ENCODE measurements at regions not wholly inside any gene's neighbourhood (a gene's known extent, or its start where the extent isn't known, plus 50 kb on each side); places are given as distances from the start of the nearest gene placed in this dataset.

DNA sequence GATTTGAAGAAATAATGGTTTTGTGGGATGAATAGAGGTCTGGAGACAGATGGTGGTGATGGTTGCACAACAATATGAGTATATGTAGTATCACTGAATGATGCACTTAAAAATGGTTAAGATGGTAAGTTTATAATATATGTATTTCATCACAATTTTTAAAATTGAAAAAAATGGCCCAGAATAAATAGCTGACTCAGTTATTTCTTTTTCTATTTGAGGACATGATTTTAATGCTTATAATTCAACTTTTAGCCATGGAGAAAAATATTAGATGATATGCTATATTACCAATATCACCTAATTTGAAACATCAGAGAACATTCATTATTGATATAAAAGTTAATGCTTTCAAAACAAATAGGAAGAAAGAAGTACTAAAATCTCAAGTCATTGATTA is 339.8 kb upstream of the LINC00305 start:
- TF ChIP-seq, protein P1, sequence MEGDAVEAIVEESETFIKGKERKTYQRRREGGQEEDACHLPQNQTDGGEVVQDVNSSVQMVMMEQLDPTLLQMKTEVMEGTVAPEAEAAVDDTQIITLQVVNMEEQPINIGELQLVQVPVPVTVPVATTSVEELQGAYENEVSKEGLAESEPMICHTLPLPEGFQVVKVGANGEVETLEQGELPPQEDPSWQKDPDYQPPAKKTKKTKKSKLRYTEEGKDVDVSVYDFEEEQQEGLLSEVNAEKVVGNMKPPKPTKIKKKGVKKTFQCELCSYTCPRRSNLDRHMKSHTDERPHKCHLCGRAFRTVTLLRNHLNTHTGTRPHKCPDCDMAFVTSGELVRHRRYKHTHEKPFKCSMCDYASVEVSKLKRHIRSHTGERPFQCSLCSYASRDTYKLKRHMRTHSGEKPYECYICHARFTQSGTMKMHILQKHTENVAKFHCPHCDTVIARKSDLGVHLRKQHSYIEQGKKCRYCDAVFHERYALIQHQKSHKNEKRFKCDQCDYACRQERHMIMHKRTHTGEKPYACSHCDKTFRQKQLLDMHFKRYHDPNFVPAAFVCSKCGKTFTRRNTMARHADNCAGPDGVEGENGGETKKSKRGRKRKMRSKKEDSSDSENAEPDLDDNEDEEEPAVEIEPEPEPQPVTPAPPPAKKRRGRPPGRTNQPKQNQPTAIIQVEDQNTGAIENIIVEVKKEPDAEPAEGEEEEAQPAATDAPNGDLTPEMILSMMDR (IDR thresholded peaks at IDR 0.05; ENCODE audit: borderline replicate concordance, extremely low read depth, low read length, poor library complexity, severe bottlenecking), result no peak
- no peak for TF ChIP-seq EZH2 (IDR thresholded peaks at IDR 0.05; ENCODE audit: borderline replicate concordance, low read depth, low read length, severe bottlenecking)
- DNase-seq (no peak), ATAC-seq (ENCODE audit: insufficient read depth, low read depth) (no peak)
- no peaks in the 10 kb centered on the region for H3K9me3 ChIP-seq (ENCODE audit: insufficient read depth, low read length, severe bottlenecking)
- H3K36me3 ChIP-seq (ENCODE audit: insufficient read depth, low read length), result no peaks in the 10 kb centered on the region
- no peaks in the 10 kb centered on the region for H3K27me3 ChIP-seq (ENCODE audit: insufficient read depth, low read length, poor library complexity)
- H3K4me2 ChIP-seq (ENCODE audit: insufficient read depth, low read length), result no peak overlapping the region
- H2AFZ ChIP-seq (ENCODE audit: low read depth, low read length), result no peak overlapping the region
- no peak overlapping the region for H3K27ac ChIP-seq (ENCODE audit: low read length)
- no peak overlapping the region for H3K9ac ChIP-seq (ENCODE audit: low read depth, low read length)
- H3K4me1 ChIP-seq (ENCODE audit: insufficient read depth, low read length), result no peaks in the 10 kb centered on the region
- no peaks in the 10 kb centered on the region for H3K79me2 ChIP-seq (ENCODE audit: insufficient read depth, low read length)
- H4K20me1 ChIP-seq (ENCODE audit: insufficient read depth, low read length), result no peaks in the 10 kb centered on the region
- H3K4me3 ChIP-seq (ENCODE audit: low read depth in 1 of 2, low read length in 2 of 2), result no peak overlapping the region

DNA sequence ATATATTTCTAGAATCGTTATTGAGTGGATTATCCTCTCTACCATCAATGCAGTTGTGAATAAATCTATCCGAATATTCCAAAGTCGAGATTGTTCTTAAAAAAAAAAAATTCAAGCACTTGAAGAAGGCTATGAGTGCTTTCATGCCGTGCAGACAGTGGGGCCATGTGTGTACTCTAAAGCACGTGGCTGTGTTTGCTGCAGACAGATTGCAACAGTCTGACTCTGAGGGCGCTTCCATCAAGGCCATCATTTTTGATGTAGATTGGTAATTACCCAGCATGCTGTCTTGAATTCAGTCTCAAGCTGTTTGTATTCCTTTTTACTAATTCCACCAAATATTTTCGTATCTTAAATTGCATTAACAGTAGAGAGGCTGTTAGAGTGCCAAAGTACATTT is 325.9 kb upstream of the LINC00305 start:
- H3K36me3 ChIP-seq (ENCODE audit: insufficient read depth, low read length), result no peaks in the 10 kb centered on the region
- no peak for ATAC-seq (ENCODE audit: insufficient read depth, low read depth)
- H3K27ac ChIP-seq (ENCODE audit: low read length), result no peak overlapping the region
- no peak overlapping the region for H3K9ac ChIP-seq (ENCODE audit: low read depth, low read length)
- no peak overlapping the region for H3K4me2 ChIP-seq (ENCODE audit: insufficient read depth, low read length)
- no peaks in the 10 kb centered on the region for H3K9me3 ChIP-seq (ENCODE audit: insufficient read depth, low read length, severe bottlenecking)
- H3K27me3 ChIP-seq (ENCODE audit: insufficient read depth, low read length, poor library complexity), result no peaks in the 10 kb centered on the region
- TF ChIP-seq, protein P1 (IDR thresholded peaks at IDR 0.05; ENCODE audit: borderline replicate concordance, extremely low read depth, low read length, poor library complexity, severe bottlenecking), result no peak
- no peak overlapping the region for H2AFZ ChIP-seq (ENCODE audit: low read depth, low read length)
- no peak for DNase-seq
- no peaks in the 10 kb centered on the region for H3K4me1 ChIP-seq (ENCODE audit: insufficient read depth, low read length)
- H3K79me2 ChIP-seq (ENCODE audit: insufficient read depth, low read length), result no peaks in the 10 kb centered on the region
- no peak overlapping the region for H3K4me3 ChIP-seq (ENCODE audit: low read depth in 1 of 2, low read length in 2 of 2)
- H4K20me1 ChIP-seq (ENCODE audit: insufficient read depth, low read length), result no peaks in the 10 kb centered on the region

DNA sequence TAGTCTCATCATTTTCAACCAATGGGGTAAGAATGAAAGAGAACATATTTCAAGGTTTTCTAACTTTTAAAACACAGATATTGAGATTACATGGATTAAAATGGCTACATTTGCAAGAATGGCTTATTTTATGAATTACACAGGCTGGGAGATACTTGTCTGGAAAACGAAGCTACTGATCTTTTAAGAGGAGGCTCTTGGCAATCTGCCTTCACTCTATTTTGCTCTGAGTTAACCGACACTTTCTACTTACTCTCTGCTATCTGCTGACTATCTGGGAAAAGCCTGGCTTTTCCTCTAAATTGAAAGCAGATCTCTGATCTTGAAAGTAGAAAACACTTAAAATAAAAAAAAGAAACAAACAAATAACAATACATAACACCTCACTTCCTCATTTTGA is 325.4 kb upstream of the LINC00305 start:
- no peaks in the 10 kb centered on the region for H4K20me1 ChIP-seq (ENCODE audit: insufficient read depth, low read length)
- H3K9me3 ChIP-seq (ENCODE audit: insufficient read depth, low read length, severe bottlenecking), result no peaks in the 10 kb centered on the region
- no peak overlapping the region for H3K27ac ChIP-seq (ENCODE audit: low read length)
- no peak overlapping the region for H3K9ac ChIP-seq (ENCODE audit: low read depth, low read length)
- DNase-seq (no peak), ATAC-seq (ENCODE audit: insufficient read depth, low read depth) (no peak)
- no peak for TF ChIP-seq EZH2 (IDR thresholded peaks at IDR 0.05; ENCODE audit: borderline replicate concordance, low read depth, low read length, severe bottlenecking)
- TF ChIP-seq, protein P1 (IDR thresholded peaks at IDR 0.05; ENCODE audit: borderline replicate concordance, extremely low read depth, low read length, poor library complexity, severe bottlenecking), result no peak
- H3K36me3 ChIP-seq (ENCODE audit: insufficient read depth, low read length), result no peaks in the 10 kb centered on the region
- H3K4me1 ChIP-seq (ENCODE audit: insufficient read depth, low read length), result no peaks in the 10 kb centered on the region
- H3K4me2 ChIP-seq (ENCODE audit: insufficient read depth, low read length), result no peak overlapping the region
- no peak overlapping the region for H3K4me3 ChIP-seq (ENCODE audit: low read depth in 1 of 2, low read length in 2 of 2)
- H3K27me3 ChIP-seq (ENCODE audit: insufficient read depth, low read length, poor library complexity), result no peaks in the 10 kb centered on the region
- no peak overlapping the region for H2AFZ ChIP-seq (ENCODE audit: low read depth, low read length)
- no peaks in the 10 kb centered on the region for H3K79me2 ChIP-seq (ENCODE audit: insufficient read depth, low read length)

DNA sequence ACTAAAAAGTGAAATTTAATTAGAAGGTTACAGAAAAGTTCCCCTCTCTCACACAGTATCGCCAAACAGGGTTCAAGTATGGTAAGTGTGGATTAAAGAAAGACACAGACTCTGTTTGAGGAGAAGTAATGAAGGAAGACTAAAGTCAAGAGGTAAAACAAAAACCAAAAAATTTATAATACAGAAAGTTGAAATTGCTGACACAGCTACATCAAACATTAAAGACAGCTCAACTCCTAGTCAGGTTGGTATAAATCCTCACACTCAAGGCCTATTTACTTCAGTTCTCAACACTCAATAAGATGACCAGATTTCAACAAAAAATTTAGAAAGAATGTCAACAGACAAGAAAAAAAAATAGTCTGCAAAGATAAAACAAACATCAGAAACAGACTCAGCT is 300.5 kb upstream of the LINC00305 start:
- H3K4me3 ChIP-seq (ENCODE audit: low read depth in 1 of 2, low read length in 2 of 2), result no peak overlapping the region
- no peak overlapping the region for H3K4me2 ChIP-seq (ENCODE audit: insufficient read depth, low read length)
- H4K20me1 ChIP-seq (ENCODE audit: insufficient read depth, low read length), result no peaks in the 10 kb centered on the region
- no peak overlapping the region for H2AFZ ChIP-seq (ENCODE audit: low read depth, low read length)
- DNase-seq, result no peak
- no peaks in the 10 kb centered on the region for H3K4me1 ChIP-seq (ENCODE audit: insufficient read depth, low read length)
- H3K9me3 ChIP-seq (ENCODE audit: insufficient read depth, low read length, severe bottlenecking), result no peaks in the 10 kb centered on the region
- H3K79me2 ChIP-seq (ENCODE audit: insufficient read depth, low read length), result no peaks in the 10 kb centered on the region
- no peaks in the 10 kb centered on the region for H3K36me3 ChIP-seq (ENCODE audit: insufficient read depth, low read length)
- no peaks in the 10 kb centered on the region for H3K27me3 ChIP-seq (ENCODE audit: insufficient read depth, low read length, poor library complexity)
- ATAC-seq (ENCODE audit: insufficient read depth, low read depth), result no peak
- H3K27ac ChIP-seq (ENCODE audit: low read length), result no peak overlapping the region
- no peak overlapping the region for H3K9ac ChIP-seq (ENCODE audit: low read depth, low read length)
- TF ChIP-seq, protein P1 (IDR thresholded peaks at IDR 0.05; ENCODE audit: borderline replicate concordance, extremely low read depth, low read length, poor library complexity, severe bottlenecking), result no peak
- no peak for TF ChIP-seq EZH2 (IDR thresholded peaks at IDR 0.05; ENCODE audit: borderline replicate concordance, low read depth, low read length, severe bottlenecking)

Data from DND-41 (cell line).